ENCODE measurements at regions not wholly inside any gene's neighbourhood (a gene's known extent, or its start where the extent isn't known, plus 50 kb on each side); places are given as distances from the start of the nearest gene placed in this dataset.

DNA sequence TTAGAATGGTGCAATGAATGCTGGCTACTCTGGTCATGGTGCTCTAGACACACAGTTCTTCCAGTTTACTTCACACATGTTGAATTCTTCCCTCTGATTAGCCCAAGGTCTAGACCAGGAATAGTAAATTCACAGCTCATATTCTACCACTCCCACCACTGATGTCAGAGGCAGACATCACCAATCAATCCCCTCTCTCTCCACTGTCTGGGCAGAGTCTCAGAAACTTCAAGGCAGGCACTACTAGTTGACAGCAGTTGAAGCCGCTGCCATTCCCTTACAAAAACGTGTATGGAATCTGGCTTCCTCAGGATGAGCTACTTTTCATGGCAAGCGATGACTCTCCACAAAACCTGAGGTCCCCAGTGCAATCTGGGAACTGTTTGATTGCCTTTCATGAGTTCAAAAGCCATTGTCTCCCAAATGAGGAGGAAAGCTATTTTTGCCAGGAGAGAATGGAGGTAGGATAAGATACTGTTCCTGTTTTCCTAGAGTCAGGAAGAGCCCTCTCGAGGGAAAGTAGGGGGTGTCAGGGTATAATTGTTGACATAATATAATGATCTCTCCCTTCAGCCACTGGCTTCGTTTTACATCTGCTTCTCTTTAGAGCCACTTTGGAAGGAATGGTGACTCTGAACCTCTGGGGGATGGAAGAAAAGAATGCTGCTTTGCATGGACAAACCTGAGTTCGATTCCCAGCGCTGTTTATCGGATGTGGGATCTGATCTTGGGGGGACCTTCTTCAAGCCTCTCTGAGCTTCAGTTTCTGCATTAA is 90.0 kb downstream of the FOXL1 start:
- no peak overlapping the region for H3K4me3 ChIP-seq
- no peak overlapping the region for H3K27ac ChIP-seq
- no peaks in the 10 kb centered on the region for H3K9me3 ChIP-seq (ENCODE audit: low read depth)
- TF ChIP-seq, protein P1, sequence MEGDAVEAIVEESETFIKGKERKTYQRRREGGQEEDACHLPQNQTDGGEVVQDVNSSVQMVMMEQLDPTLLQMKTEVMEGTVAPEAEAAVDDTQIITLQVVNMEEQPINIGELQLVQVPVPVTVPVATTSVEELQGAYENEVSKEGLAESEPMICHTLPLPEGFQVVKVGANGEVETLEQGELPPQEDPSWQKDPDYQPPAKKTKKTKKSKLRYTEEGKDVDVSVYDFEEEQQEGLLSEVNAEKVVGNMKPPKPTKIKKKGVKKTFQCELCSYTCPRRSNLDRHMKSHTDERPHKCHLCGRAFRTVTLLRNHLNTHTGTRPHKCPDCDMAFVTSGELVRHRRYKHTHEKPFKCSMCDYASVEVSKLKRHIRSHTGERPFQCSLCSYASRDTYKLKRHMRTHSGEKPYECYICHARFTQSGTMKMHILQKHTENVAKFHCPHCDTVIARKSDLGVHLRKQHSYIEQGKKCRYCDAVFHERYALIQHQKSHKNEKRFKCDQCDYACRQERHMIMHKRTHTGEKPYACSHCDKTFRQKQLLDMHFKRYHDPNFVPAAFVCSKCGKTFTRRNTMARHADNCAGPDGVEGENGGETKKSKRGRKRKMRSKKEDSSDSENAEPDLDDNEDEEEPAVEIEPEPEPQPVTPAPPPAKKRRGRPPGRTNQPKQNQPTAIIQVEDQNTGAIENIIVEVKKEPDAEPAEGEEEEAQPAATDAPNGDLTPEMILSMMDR (IDR thresholded peaks at IDR 0.05; ENCODE audit: low read depth, low read length), result no peak
- no peaks in the 10 kb centered on the region for H3K4me1 ChIP-seq (ENCODE audit: low read depth)
- no peaks in the 10 kb centered on the region for H3K36me3 ChIP-seq
- H3K27me3 ChIP-seq, result no peaks in the 10 kb centered on the region
- peak; percentile 40 to 66 for DNase-seq (ENCODE audit: low read depth in 1 of 2, low spot score in 1 of 2)

DNA sequence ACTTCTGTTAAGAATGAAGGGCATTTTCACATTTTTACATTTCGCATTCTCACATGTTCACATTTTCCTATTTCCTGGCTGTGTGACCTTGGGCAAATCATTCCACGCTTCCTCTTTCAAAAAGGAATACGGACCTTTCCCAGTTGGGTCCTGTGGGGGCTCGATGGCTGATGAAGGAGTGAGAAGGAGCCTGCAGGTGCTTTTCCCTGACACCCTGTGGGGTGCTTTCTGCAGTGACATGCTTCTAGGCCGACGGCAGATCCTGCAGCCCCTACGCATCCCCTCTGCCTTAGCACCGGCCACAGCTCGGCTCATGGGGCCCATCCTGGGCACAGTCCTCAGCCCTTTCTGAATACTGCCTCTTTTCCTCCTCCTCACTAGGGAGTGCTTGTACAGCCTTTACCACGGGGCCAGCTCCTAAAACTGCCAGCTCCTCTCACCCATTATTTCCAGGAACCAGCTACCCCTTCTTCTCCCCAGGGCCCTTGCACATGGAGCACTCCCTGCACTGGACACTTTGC is 91.0 kb downstream of the FOXL1 start:
- Histone ChIP-seq H3K27me3 (no peaks in the 10 kb centered on the region), H3K4me1 (ENCODE audit: low read depth) (no peaks in the 10 kb centered on the region), H3K4me3 (no peak overlapping the region), H3K9me3 (ENCODE audit: low read depth) (no peaks in the 10 kb centered on the region), H3K27ac (no peak overlapping the region), H3K36me3 (no peaks in the 10 kb centered on the region)
- DNase-seq (ENCODE audit: low read depth in 1 of 2, low spot score in 1 of 2), result no peak
- TF ChIP-seq, protein P1 (IDR thresholded peaks at IDR 0.05; ENCODE audit: low read depth, low read length), result no peak

DNA sequence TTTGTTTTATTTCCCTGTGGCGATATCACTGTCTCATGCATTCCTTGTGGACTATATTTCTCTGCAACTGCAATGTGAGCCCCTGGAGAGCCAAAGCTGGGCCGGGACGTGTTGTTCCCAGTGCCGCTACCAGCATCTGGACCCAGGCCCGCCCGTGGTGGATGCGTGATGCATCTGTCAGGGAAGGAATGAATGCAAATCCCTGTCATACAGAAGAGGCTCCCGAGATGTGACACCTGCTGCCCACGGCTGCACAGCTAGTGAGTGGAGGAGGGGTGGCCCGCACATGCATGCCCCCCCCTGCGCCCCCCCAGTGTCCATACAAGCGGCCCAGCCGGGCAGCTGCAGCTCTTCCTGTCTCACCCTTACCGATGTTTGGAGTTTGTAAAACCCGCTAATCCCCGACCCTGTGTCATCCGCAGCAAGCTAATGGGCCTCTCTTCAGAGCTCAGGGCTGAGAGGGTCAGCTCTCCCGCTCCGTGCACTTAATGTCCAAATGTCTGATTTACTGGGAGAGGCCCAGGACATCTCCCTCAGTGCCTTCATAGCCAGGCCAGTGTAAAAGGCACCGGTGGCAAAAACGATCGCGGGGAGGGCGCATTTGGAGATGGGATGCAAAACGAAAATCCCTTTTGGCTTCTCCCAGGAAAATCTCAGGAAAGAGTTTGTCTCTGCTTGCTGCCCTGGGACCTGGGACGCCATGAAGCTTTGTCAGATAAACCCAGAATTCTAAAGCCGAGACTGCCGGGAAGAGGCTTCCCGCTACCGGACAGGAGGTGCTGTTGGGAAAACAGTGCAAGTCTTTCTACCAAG is 91.8 kb downstream of the FOXL1 start:
- no peak for DNase-seq (ENCODE audit: low read depth in 1 of 2, low spot score in 1 of 2)
- H3K36me3 ChIP-seq, result no peaks in the 10 kb centered on the region
- no peaks in the 10 kb centered on the region for H3K27me3 ChIP-seq
- no peak overlapping the region for H3K27ac ChIP-seq
- TF ChIP-seq, protein P1 (IDR thresholded peaks at IDR 0.05; ENCODE audit: low read depth, low read length), result no peak
- H3K4me3 ChIP-seq, result no peak overlapping the region
- H3K9me3 ChIP-seq (ENCODE audit: low read depth), result no peaks in the 10 kb centered on the region
- H3K4me1 ChIP-seq (ENCODE audit: low read depth), result no peaks in the 10 kb centered on the region

DNA sequence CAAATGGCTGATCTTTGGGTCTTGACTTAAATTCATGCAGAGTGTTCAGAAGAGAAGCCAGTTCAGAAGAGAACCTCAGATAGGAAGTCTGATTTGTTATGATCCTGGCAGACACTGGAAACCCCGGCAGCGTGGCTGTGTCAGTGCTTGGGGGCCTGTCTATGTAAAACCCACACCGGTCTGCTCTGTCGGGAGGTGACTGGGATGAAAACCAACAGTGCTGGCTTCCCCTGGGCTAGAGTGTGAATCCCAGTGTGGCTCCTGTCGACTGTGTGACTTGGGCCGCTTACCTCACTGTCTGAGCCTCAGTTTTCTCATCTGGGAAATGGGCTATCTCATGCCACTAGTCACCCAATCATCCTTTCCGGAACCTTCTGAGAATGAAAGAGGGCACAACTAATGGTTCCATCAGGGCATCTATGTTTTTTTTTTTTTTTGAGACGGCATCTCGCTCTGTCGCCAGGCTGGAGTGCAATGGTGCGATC is 92.4 kb downstream of the FOXL1 start:
- H3K4me3 ChIP-seq, result no peak overlapping the region
- H3K27ac ChIP-seq, result no peak overlapping the region
- H3K4me1 ChIP-seq (ENCODE audit: low read depth), result no peaks in the 10 kb centered on the region
- no peak for DNase-seq (ENCODE audit: low read depth in 1 of 2, low spot score in 1 of 2)
- no peaks in the 10 kb centered on the region for H3K27me3 ChIP-seq
- no peaks in the 10 kb centered on the region for H3K36me3 ChIP-seq
- H3K9me3 ChIP-seq (ENCODE audit: low read depth), result no peaks in the 10 kb centered on the region
- TF ChIP-seq, protein P1 (IDR thresholded peaks at IDR 0.05; ENCODE audit: low read depth, low read length), result no peak

DNA sequence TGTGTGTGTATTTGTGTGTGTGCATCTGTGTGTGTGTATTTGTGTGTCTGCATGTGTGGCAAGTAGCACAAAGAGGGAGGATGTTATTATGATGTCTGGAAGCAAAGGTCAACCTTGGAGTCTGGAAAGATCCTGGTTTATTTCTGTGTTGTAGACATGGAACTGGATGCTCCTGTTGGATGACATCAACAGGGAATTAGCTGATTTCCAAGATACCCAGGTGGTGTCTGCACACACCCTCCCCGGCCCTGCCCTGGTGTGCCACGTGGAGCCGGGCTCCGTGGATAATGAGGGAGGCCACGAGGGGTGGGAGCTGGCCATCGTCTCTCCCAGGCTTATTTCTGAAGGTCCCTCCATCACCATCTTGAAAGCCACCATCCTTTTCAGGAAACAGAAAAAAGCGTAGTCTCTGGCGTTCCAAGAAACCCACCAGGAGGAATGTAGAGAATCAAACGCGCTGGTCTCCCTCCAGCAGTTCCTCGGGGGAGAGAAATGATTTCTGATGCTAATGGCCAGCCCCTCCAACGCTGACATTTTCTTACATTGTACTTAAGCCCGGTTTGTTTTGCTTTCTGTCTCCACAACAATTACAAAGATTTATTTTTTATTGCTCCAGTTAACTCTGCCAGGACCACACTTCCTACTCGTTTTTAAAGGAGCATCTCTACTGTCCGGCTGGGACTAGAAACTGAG is 93.3 kb downstream of the FOXL1 start:
- Histone ChIP-seq H3K4me3 (no peak overlapping the region), H3K36me3 (no peaks in the 10 kb centered on the region), H3K4me1 (ENCODE audit: low read depth) (no peaks in the 10 kb centered on the region), H3K27ac (no peak overlapping the region), H3K9me3 (ENCODE audit: low read depth) (no peaks in the 10 kb centered on the region), H3K27me3 (no peaks in the 10 kb centered on the region)
- TF ChIP-seq, protein P1 (IDR thresholded peaks at IDR 0.05; ENCODE audit: low read depth, low read length), result no peak
- DNase-seq (ENCODE audit: low read depth in 1 of 2, low spot score in 1 of 2), result no peak

Measured in cardiac muscle cell (in vitro differentiated cells and primary cell).